WTC11 (cell line): ENCODE measurements at regions not wholly inside any gene's neighbourhood (a gene's known extent, or its start where the extent isn't known, plus 50 kb on each side); places are given as distances from the start of the nearest gene placed in this dataset.

Source experiments
- ATAC-seq: fragments of 200-7000 bp; cut with Tn5 transposase; 2 replicates; pipeline ENCODE4 v1.10.0; 2021; ENCODE audit warnings: mild to moderate bottlenecking, moderate library complexity
- CTCF ChIA-PET: fragments of 300-600 bp; sonication (Branson Sonifier 250); formaldehyde crosslinking; loops from one replicate; lab custom pipeline; 2021; ENCODE audit warnings: antibody characterized with exemption; lab: Charles Lee
- POLR2A ChIA-PET: fragments of 350-600 bp; sonication (Branson Sonifier 250); formaldehyde crosslinking; loops from one replicate; lab custom pipeline; 2021; ENCODE audit warnings: antibody characterized with exemption; lab: Charles Lee
- DNase-seq: peaks from one replicate; pipeline ENCODE4 v3.0.0; 2021; ENCODE audit warnings: low spot score
- H3K27ac Mint-ChIP-seq: 2 replicates; pipeline ENCODE4 v1.8.0; 2021; ENCODE audit warnings: mixed read lengths
- H3K27me3 Mint-ChIP-seq: 2 replicates; pipeline ENCODE4 v1.8.0; 2021; ENCODE audit warnings: low read depth, mild to moderate bottlenecking, moderate library complexity, mixed read lengths
- H3K36me3 Mint-ChIP-seq: 2 replicates; pipeline ENCODE4 v1.8.0; 2021; ENCODE audit warnings: mixed read lengths
- H3K4me1 Mint-ChIP-seq: 2 replicates; pipeline ENCODE4 v1.8.0; 2022; ENCODE audit warnings: mixed read lengths
- H3K4me3 Mint-ChIP-seq: 2 replicates; pipeline ENCODE4 v1.8.0; 2021; ENCODE audit warnings: mild to moderate bottlenecking, moderate library complexity, mixed read lengths
- H3K9me3 Mint-ChIP-seq: 2 replicates; pipeline ENCODE4 v1.8.0; 2021; ENCODE audit warnings: mixed read lengths
- AR ChIP-seq: fragments of 250-450 bp; sonication (Bioruptor Pico); IDR thresholded peaks from 2 replicates; pipeline ENCODE4 v1.9.0; 2021; ENCODE audit warnings: mild to moderate bottlenecking
- CBFB ChIP-seq: sonication (generic); formaldehyde crosslinking; IDR thresholded peaks from 2 replicates; pipeline ENCODE4 v1.8.1; 2022; ENCODE audit warnings: mild to moderate bottlenecking, low read depth, missing genetic modification reagents
- ELF4 ChIP-seq: sonication (generic); formaldehyde crosslinking; IDR thresholded peaks from 2 replicates; pipeline ENCODE4 v1.8.1; 2022; ENCODE audit warnings: low read depth, mild to moderate bottlenecking, moderate library complexity, missing genetic modification reagents
- EMX1 ChIP-seq: fragments of 250-450 bp; sonication (Bioruptor Pico); IDR thresholded peaks from 2 replicates; pipeline ENCODE4 v1.8.0; 2021; ENCODE audit warnings: mild to moderate bottlenecking
- ETV6 ChIP-seq: sonication (generic); formaldehyde crosslinking; IDR thresholded peaks from 2 replicates; pipeline ENCODE4 v1.8.1; 2022; ENCODE audit warnings: mild to moderate bottlenecking, missing genetic modification reagents
- FOXJ3 ChIP-seq: sonication (generic); formaldehyde crosslinking; IDR thresholded peaks from 2 replicates; pipeline ENCODE4 v1.9.0; 2021; ENCODE audit warnings: missing genetic modification reagents, mild to moderate bottlenecking, borderline replicate concordance
- FOXK1 ChIP-seq: sonication (generic); formaldehyde crosslinking; IDR thresholded peaks from 2 replicates; pipeline ENCODE4 v1.8.0; 2022; ENCODE audit warnings: mild to moderate bottlenecking, moderate library complexity, missing genetic modification reagents
- HMGA2 ChIP-seq: fragments of 250-450 bp; sonication (Bioruptor Pico); IDR thresholded peaks from 2 replicates; pipeline ENCODE4 v1.4.0; 2021; ENCODE audit warnings: mild to moderate bottlenecking, moderate library complexity
- HMGXB4 ChIP-seq: sonication (generic); formaldehyde crosslinking; IDR thresholded peaks from 2 replicates; pipeline ENCODE4 v1.8.1; 2023; ENCODE audit warnings: mild to moderate bottlenecking, moderate library complexity, missing genetic modification reagents
- JUN ChIP-seq: sonication (generic); formaldehyde crosslinking; IDR thresholded peaks from 2 replicates; pipeline ENCODE4 v1.8.0; 2023; ENCODE audit warnings: mild to moderate bottlenecking, missing genetic modification reagents
- NFATC4 ChIP-seq: fragments of 250-450 bp; sonication (Bioruptor Pico); IDR thresholded peaks from 2 replicates; pipeline ENCODE4 v1.9.0; 2021; ENCODE audit warnings: mild to moderate bottlenecking
- NR2C2 ChIP-seq: sonication (generic); formaldehyde crosslinking; IDR thresholded peaks from 2 replicates; pipeline ENCODE4 v1.8.0; 2022; ENCODE audit warnings: mild to moderate bottlenecking, missing genetic modification reagents
- RELA ChIP-seq: sonication (generic); formaldehyde crosslinking; IDR thresholded peaks from 2 replicates; pipeline ENCODE4 v1.8.1; 2022; ENCODE audit warnings: missing genetic modification reagents, mild to moderate bottlenecking, borderline replicate concordance
- STAT6 ChIP-seq: sonication (generic); formaldehyde crosslinking; conservative IDR thresholded peaks from 2 replicates; pipeline ENCODE4 v1.8.1; 2023; ENCODE audit warnings: mild to moderate bottlenecking, low read depth, missing genetic modification reagents, moderate library complexity
- ZNF423 ChIP-seq: fragments of 250-450 bp; sonication (Bioruptor Pico); IDR thresholded peaks from 2 replicates; pipeline ENCODE4 v2.1.2; 2022; ENCODE audit warnings: mild to moderate bottlenecking, moderate library complexity
- TF ChIP-seq, protein P1 (sequence below): sonication (generic); formaldehyde crosslinking; IDR thresholded peaks from 2 replicates; pipeline ENCODE4 v1.8.1; 2022; ENCODE audit warnings: missing genetic modification reagents, borderline replicate concordance
- TF ChIP-seq, protein P2 (sequence below): sonication (generic); formaldehyde crosslinking; IDR thresholded peaks from 2 replicates; pipeline ENCODE4 v1.8.1; 2022; ENCODE audit warnings: low read depth, mild to moderate bottlenecking, moderate library complexity, missing genetic modification reagents, borderline replicate concordance
- TF ChIP-seq, protein P3 (sequence below): sonication (generic); formaldehyde crosslinking; IDR thresholded peaks from 2 replicates; pipeline ENCODE4 v1.8.0; 2022; ENCODE audit warnings: mild to moderate bottlenecking, missing genetic modification reagents

- CTCF ChIA-PET, result no interaction called here
- peaks cover 24% of the 10 kb centered on the region for H3K9me3 Mint-ChIP-seq
Observed at GRCh38 chr7:4550117-4550516, 132.0 kb upstream of the FOXK1 start.

GRCh38 chr7:4552985-4553384 lies 129.1 kb upstream of the FOXK1 start:
- CTCF ChIA-PET, result interaction anchor here (0.7 to 2.7 kb wide), 2 partner anchors 9 to 876 kb away, joined by 3 to 9 read pairs; no protein-coding TSS in a partner anchor
- H3K27ac Mint-ChIP-seq, result no peak overlapping the region
- H3K9me3 Mint-ChIP-seq, result peaks cover 36% of the 10 kb centered on the region
- TF ChIP-seq, protein P1, sequence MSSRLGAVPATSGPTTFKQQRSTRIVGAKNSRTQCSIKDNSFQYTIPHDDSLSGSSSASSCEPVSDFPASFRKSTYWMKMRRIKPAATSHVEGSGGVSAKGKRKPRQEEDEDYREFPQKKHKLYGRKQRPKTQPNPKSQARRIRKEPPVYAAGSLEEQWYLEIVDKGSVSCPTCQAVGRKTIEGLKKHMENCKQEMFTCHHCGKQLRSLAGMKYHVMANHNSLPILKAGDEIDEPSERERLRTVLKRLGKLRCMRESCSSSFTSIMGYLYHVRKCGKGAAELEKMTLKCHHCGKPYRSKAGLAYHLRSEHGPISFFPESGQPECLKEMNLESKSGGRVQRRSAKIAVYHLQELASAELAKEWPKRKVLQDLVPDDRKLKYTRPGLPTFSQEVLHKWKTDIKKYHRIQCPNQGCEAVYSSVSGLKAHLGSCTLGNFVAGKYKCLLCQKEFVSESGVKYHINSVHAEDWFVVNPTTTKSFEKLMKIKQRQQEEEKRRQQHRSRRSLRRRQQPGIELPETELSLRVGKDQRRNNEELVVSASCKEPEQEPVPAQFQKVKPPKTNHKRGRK (CRISPR knock-in tag), result no peak
- TF ChIP-seq EMX1 (CRISPR knock-in tag) (no peak), NFATC4 (CRISPR knock-in tag) (no peak), HMGA2 (CRISPR knock-in tag) (no peak), ELF4 (no peak), HMGXB4 (CRISPR knock-in tag) (no peak), JUN (CRISPR knock-in tag) (no peak), STAT6 (no peak), FOXJ3 (CRISPR knock-in tag) (no peak), ETV6 (CRISPR knock-in tag) (no peak), FOXK1 (CRISPR knock-in tag) (no peak), RELA (CRISPR knock-in tag) (no peak), NR2C2 (CRISPR knock-in tag) (no peak), AR (no peak), CBFB (CRISPR knock-in tag) (no peak)
- TF ChIP-seq, protein P2, sequence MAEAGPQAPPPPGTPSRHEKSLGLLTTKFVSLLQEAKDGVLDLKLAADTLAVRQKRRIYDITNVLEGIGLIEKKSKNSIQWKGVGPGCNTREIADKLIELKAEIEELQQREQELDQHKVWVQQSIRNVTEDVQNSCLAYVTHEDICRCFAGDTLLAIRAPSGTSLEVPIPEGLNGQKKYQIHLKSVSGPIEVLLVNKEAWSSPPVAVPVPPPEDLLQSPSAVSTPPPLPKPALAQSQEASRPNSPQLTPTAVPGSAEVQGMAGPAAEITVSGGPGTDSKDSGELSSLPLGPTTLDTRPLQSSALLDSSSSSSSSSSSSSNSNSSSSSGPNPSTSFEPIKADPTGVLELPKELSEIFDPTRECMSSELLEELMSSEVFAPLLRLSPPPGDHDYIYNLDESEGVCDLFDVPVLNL (CRISPR knock-in tag), result no peak
- TF ChIP-seq, protein P3, sequence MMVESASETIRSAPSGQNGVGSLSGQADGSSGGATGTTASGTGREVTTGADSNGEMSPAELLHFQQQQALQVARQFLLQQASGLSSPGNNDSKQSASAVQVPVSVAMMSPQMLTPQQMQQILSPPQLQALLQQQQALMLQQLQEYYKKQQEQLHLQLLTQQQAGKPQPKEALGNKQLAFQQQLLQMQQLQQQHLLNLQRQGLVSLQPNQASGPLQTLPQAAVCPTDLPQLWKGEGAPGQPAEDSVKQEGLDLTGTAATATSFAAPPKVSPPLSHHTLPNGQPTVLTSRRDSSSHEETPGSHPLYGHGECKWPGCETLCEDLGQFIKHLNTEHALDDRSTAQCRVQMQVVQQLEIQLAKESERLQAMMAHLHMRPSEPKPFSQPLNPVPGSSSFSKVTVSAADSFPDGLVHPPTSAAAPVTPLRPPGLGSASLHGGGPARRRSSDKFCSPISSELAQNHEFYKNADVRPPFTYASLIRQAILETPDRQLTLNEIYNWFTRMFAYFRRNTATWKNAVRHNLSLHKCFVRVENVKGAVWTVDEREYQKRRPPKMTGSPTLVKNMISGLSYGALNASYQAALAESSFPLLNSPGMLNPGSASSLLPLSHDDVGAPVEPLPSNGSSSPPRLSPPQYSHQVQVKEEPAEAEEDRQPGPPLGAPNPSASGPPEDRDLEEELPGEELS (CRISPR knock-in tag), result no peak
- no peak overlapping the region for H3K4me3 Mint-ChIP-seq
- no peak for DNase-seq
- peaks cover 14% of the 10 kb centered on the region for H3K4me1 Mint-ChIP-seq
- POLR2A ChIA-PET, result no interaction called here
- no peak for ATAC-seq
- peaks cover 4% of the 10 kb centered on the region; the same call in 1 of the 2 replicates for H3K36me3 Mint-ChIP-seq
- H3K27me3 Mint-ChIP-seq, result peaks cover 4% of the 10 kb centered on the region

More at GRCh38 chr7:4550117-4550516, 132.0 kb upstream of the FOXK1 start:
- ATAC-seq, result no peak
- Mint-ChIP-seq H3K4me1 (no peaks in the 10 kb centered on the region), H3K27me3 (peaks cover under 1% of the 10 kb centered on the region), H3K36me3 (peaks cover under 1% of the 10 kb centered on the region; the same call in 1 of the 2 replicates), H3K27ac (no peak overlapping the region), H3K4me3 (no peak overlapping the region)
- no peak for DNase-seq
- POLR2A ChIA-PET, result no interaction called here
- TF ChIP-seq ZNF423, result no peak
